CD14-positive monocyte (primary cell): ENCODE measurements at regions not wholly inside any gene's neighbourhood (a gene's known extent, or its start where the extent isn't known, plus 50 kb on each side); places are given as distances from the start of the nearest gene placed in this dataset.

Source experiments
- DNase-seq, 3 donors: peaks; one replicate each; pipeline ENCODE4 v3.0.0-alpha.2; 2011 to 2022
- H2AFZ ChIP-seq: 2 replicates; pipeline ENCODE4 v1.6.0; 2012; ENCODE audit warnings: mild to moderate bottlenecking, low read depth, low read length, inconsistent platforms; ENCODE audit not compliant: insufficient read depth, poor library complexity, severe bottlenecking
- H3K27ac ChIP-seq, 2 donors: 1 replicate in 1 of 2; 2 replicates in 1 of 2; pipeline ENCODE4 v1.5.1; 2012 to 2013; ENCODE audit warnings: low read length in 2 of 2, control low read depth in 1 of 2, inconsistent platforms in 1 of 2, low read depth in 1 of 2, mild to moderate bottlenecking in 1 of 2
- H3K27me3 ChIP-seq, 2 donors: one replicate each; pipeline versions ENCODE4 v1.6.0 to v1.6.1; 2011 to 2013; ENCODE audit warnings: low read length in 2 of 2; ENCODE audit not compliant: control insufficient read depth in 2 of 2, insufficient read depth in 2 of 2
- H3K36me3 ChIP-seq, 2 donors: replicated peaks in 1 of 2; 1 replicate in 1 of 2; 2 replicates in 1 of 2; pipeline versions ENCODE4 v1.5.1 to v1.6.1; 2012 to 2013; ENCODE audit warnings: low read length in 2 of 2, control low read depth in 1 of 2, inconsistent platforms in 1 of 2, mild to moderate bottlenecking in 1 of 2; ENCODE audit not compliant: insufficient read depth in 2 of 2, control insufficient read depth in 1 of 2
- H3K4me1 ChIP-seq, 2 donors: 1 replicate in 1 of 2; 2 replicates in 1 of 2; pipeline versions ENCODE4 v1.5.1 to v1.6.1; 2012 to 2013; ENCODE audit warnings: low read length in 2 of 2, control low read depth in 1 of 2, inconsistent platforms in 1 of 2, mild to moderate bottlenecking in 1 of 2, moderate library complexity in 1 of 2; ENCODE audit not compliant: insufficient read depth in 2 of 2, control insufficient read depth in 1 of 2
- H3K4me2 ChIP-seq: replicated peaks from 2 replicates; pipeline ENCODE3; 2012; ENCODE audit warnings: low read length, moderate library complexity, mild to moderate bottlenecking; ENCODE audit not compliant: poor library complexity, severe bottlenecking; ENCODE audit errors: extremely low read depth
- H3K4me3 ChIP-seq, 3 experiments: fragments of 200-600 bp in 1 of 3; sonication (generic) in 1 of 3; replicated peaks in 1 of 3; 1 replicate in 2 of 3; 2 replicates in 1 of 3; pipeline ENCODE4 v1.5.1; 2011 to 2013; ENCODE audit warnings: low read length in 3 of 3, mild to moderate bottlenecking in 3 of 3, control low read depth in 2 of 3, low read depth in 2 of 3, inconsistent platforms in 1 of 3, moderate library complexity in 1 of 3
- H3K79me2 ChIP-seq: 2 replicates; pipeline ENCODE4 v1.6.0; 2012; ENCODE audit warnings: mild to moderate bottlenecking, control low read depth, inconsistent platforms, low read length, moderate library complexity; ENCODE audit not compliant: insufficient read depth
- H3K9ac ChIP-seq: 2 replicates; pipeline ENCODE4 v1.6.0; 2017; ENCODE audit warnings: low read length, mild to moderate bottlenecking; ENCODE audit not compliant: insufficient read depth, poor library complexity, severe bottlenecking
- H3K9me3 ChIP-seq, 2 donors: replicated peaks in 1 of 2; 1 replicate in 1 of 2; 2 replicates in 1 of 2; pipeline versions ENCODE4 v1.5.1 to v1.6.1; 2012 to 2013; ENCODE audit warnings: low read length in 2 of 2, control low read depth in 1 of 2; ENCODE audit not compliant: control insufficient read depth in 1 of 2, insufficient read depth in 1 of 2
- H4K20me1 ChIP-seq: 2 replicates; pipeline ENCODE4 v1.6.0; 2012; ENCODE audit warnings: mild to moderate bottlenecking, low read length, control low read depth, moderate library complexity; ENCODE audit not compliant: insufficient read depth
- H3K27ac Mint-ChIP-seq, 7 donors: one replicate each; pipeline ENCODE4 v1.8.0; 2020; ENCODE audit warnings: mild to moderate bottlenecking in 7 of 7, mixed read lengths in 7 of 7, moderate library complexity in 6 of 7, inconsistent platforms in 2 of 7
- H3K27me3 Mint-ChIP-seq, 3 donors: one replicate each; pipeline ENCODE4 v1.8.0; 2021 to 2022; ENCODE audit warnings: low read depth in 3 of 3, mild to moderate bottlenecking in 3 of 3, mixed read lengths in 3 of 3, moderate library complexity in 3 of 3, inconsistent platforms in 1 of 3
- H3K36me3 Mint-ChIP-seq, 2 donors: one replicate each; pipeline ENCODE4 v1.8.0; 2020; ENCODE audit warnings: mixed read lengths in 2 of 2, inconsistent platforms in 1 of 2, mild to moderate bottlenecking in 1 of 2
- H3K4me1 Mint-ChIP-seq: one replicate; pipeline ENCODE4 v1.8.0; 2020; ENCODE audit warnings: mild to moderate bottlenecking, mixed read lengths
- H3K4me3 Mint-ChIP-seq, 2 donors: one replicate each; pipeline ENCODE4 v1.8.0; 2020; ENCODE audit warnings: mild to moderate bottlenecking in 2 of 2, mixed read lengths in 2 of 2, moderate library complexity in 1 of 2
- H3K9me3 Mint-ChIP-seq, 7 donors: one replicate each; pipeline ENCODE4 v1.8.0; 2020 to 2022; ENCODE audit warnings: mixed read lengths in 7 of 7, mild to moderate bottlenecking in 6 of 7, moderate library complexity in 6 of 7, inconsistent platforms in 2 of 7
- WGBS: methylation state at CpG from one replicate; pipeline ENCODE4 v1.1.5; 2013; ENCODE audit warnings: missing lambda C conversion rate; ENCODE audit not compliant: insufficient coverage; 5-methylcytosine and 5-hydroxymethylcytosine counted together
- intact Hi-C, 2 donors: fragments of 100-400 bp; cut with micrococcal nuclease; formaldehyde crosslinking; loops; one replicate each; pipeline versions ENCODE4 v1.15.0 to v1.15.1; 2023
- TF ChIP-seq, protein P1 (sequence below): fragments of 200-600 bp; IDR thresholded peaks from one replicate; pipeline ENCODE4 v1.8.0; 2022; ENCODE audit warnings: antibody characterized with exemption, mild to moderate bottlenecking

DNA sequence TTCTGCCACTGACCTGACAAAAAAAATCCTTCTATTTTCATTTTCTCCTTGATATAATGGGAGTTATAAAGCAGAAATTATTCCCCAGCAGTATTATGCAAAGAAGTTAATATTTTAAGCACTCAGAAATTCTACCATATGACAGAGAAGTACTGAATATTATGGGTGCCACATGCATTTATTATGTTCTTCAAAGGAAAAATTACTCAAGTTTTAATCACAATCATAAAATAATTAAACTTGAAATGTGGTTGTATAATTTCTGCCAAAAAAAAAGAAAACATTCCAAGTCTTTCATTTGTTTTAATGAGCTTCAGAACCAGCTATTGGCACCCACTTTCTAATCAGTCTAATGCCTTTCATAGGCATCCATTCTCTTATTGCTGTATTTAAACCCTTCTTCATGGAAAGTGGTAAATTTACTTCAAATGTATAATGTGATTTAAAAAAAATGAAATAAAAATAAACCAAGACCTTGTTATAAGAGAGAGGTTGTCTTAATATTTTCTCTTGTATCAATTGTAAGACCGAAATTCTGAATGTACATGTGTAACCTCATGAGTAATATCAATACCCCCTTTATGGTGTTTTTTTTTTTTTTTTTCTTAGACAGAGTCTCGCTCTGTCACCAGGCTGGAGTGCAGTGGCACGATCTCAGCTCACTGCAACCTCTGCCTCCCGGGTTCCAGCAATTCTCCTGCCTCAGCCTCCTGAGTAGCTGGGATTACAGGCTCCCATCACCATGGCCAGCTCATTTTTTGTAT is 302.3 kb downstream of the IRS1 start:
- Histone ChIP-seq H3K36me3 (no peaks in the 10 kb centered on the region), H3K4me3 (no peak overlapping the region), H3K9me3 (no peaks in the 10 kb centered on the region), H3K27me3 (no peaks in the 10 kb centered on the region), H4K20me1 (no peaks in the 10 kb centered on the region), H3K27ac (no peak overlapping the region), H3K79me2 (no peaks in the 10 kb centered on the region), H3K4me1 (no peaks in the 10 kb centered on the region), H3K9ac (no peak overlapping the region), H2AFZ (no peak overlapping the region), H3K4me2 (no peak overlapping the region)
- H3K9me3 Mint-ChIP-seq, result peaks cover 0 to 9% (median 2%) of the 10 kb centered on the region in 7 donors
- TF ChIP-seq, protein P1, sequence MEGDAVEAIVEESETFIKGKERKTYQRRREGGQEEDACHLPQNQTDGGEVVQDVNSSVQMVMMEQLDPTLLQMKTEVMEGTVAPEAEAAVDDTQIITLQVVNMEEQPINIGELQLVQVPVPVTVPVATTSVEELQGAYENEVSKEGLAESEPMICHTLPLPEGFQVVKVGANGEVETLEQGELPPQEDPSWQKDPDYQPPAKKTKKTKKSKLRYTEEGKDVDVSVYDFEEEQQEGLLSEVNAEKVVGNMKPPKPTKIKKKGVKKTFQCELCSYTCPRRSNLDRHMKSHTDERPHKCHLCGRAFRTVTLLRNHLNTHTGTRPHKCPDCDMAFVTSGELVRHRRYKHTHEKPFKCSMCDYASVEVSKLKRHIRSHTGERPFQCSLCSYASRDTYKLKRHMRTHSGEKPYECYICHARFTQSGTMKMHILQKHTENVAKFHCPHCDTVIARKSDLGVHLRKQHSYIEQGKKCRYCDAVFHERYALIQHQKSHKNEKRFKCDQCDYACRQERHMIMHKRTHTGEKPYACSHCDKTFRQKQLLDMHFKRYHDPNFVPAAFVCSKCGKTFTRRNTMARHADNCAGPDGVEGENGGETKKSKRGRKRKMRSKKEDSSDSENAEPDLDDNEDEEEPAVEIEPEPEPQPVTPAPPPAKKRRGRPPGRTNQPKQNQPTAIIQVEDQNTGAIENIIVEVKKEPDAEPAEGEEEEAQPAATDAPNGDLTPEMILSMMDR, result no peak
- no peak for DNase-seq
- H3K4me3 Mint-ChIP-seq, result no peak overlapping the region
- H3K4me1 Mint-ChIP-seq, result no peaks in the 10 kb centered on the region
- 100% methylated on average over 1 of the region's 4 CpGs for WGBS
- H3K27ac Mint-ChIP-seq, result no peak overlapping the region
- no peaks in the 10 kb centered on the region for H3K36me3 Mint-ChIP-seq
- intact Hi-C loops, result no loop called here
- H3K27me3 Mint-ChIP-seq, result peaks cover 0 to 5% (median 2%) of the 10 kb centered on the region in 3 donors

DNA sequence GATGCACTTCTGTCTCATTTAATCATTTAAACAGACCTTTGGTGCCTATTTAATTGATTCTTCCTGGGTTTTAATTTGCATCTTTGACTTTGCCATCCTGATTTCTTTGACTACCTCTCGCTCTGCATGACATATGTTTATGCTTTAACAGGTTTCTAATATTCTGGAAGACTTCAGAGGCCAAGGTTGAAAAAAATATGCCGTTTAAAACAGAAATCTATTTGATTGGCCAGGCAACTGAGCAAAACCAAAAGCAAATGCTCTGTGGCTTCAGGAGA is 303.4 kb downstream of the IRS1 start:
- intact Hi-C loops, result no loop called here
- Mint-ChIP-seq H3K27ac (no peak overlapping the region), H3K4me3 (no peak overlapping the region), H3K36me3 (no peaks in the 10 kb centered on the region), H3K4me1 (no peaks in the 10 kb centered on the region), H3K27me3 (peaks cover 0 to 5% (median 2%) of the 10 kb centered on the region in 3 donors), H3K9me3 (peaks cover 0 to 5% (median 2%) of the 10 kb centered on the region in 7 donors)
- DNase-seq, result no peak
- Histone ChIP-seq H3K36me3 (no peaks in the 10 kb centered on the region), H3K4me3 (no peak overlapping the region), H3K9me3 (no peaks in the 10 kb centered on the region), H3K4me2 (no peak overlapping the region), H3K27me3 (no peaks in the 10 kb centered on the region), H4K20me1 (no peaks in the 10 kb centered on the region), H3K79me2 (no peaks in the 10 kb centered on the region), H3K9ac (no peak overlapping the region), H2AFZ (no peak overlapping the region), H3K4me1 (no peaks in the 10 kb centered on the region), H3K27ac (no peak overlapping the region)
- WGBS, result 100% methylated on average over 1 of the region's 2 CpGs
- TF ChIP-seq, protein P1, result no peak
